HG02623 (cell line): ENCODE measurements at regions not wholly inside any gene's neighbourhood (a gene's known extent, or its start where the extent isn't known, plus 50 kb on each side); places are given as distances from the start of the nearest gene placed in this dataset.

Experiments
- ATAC-seq: cut with Tn5 transposase; IDR thresholded peaks from one replicate; pipeline ENCODE4 v1.9.1; 2021; ENCODE audit warnings: moderate library complexity; ENCODE audit not compliant: unreplicated experiment

DNA sequence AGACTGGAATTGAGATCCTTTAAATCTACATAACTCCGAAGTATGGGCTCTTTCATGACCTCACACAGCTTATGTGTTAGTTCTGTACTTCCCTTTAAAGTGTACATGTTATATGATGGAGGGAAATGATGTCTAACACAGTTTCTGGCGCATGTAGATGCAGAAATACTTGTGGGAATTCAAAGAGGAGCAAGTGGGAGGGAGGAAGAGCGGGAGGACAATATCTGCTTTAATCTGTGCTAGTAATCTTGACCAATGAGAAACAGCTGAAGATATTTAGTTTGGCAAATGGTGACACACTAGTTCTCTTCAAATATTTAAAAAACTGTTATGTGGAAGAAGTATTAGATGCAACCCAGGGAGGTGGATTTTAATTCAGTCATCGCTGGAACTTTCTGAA lies 62.9 kb upstream of the PLEKHG1 start:
- no peak for ATAC-seq

DNA sequence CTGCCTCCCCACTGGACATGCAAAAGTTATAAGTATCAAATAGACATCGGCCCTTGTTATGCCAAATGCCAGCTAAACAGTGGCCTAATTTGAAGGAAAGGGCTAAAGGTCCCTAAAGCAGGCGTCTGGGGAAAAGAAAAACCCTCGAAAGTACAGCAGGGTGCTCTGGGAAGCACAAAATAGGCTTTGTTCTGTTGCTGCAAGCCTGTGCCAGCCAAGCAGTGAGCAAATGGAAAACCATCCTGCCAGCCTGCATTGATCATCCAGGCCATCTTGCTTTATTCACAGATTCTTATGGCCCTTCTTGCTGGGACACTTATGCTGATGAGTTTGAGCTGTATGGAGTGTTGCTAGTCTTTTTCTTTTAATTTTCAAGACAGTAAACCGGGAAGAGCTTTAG lies 62.2 kb upstream of the PLEKHG1 start:
- no peak for ATAC-seq

DNA sequence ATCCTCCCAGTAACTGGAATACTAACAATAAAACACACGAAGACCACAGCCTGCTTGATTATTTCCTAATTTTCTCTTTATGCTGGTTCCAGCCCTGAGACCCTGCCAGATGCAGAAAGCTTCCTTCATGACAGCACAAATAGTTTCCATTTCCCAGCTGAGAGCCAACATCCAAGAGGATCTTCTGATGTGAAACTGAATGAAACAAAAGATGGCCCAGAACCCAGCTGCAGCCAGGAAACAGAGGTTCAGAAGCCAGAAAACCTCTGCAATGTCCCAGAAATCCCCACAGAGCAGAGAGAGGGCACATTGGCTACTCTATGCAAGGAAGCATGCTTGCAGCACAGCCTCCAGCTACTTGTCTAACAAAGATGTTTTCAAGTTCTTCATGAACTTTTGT lies 61.8 kb upstream of the PLEKHG1 start:
- no peak for ATAC-seq

DNA sequence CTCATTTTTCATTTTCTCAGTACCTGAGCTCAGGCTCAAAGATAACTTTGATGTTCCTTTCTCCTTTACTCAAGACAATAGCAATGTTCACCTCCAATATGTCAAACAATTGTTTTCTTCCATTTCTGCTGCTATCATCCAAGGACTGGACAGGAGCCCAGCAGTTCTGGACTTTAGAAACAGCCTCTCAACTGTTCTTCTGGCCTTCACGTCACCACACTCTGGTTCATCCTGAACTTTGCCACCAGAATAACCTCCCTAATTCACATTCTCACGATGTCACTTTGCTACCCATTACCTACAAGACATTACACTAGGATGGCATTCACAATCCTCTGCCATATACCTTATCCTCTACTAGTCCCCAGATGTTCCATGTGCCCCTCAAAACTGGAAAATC lies 60.6 kb upstream of the PLEKHG1 start:
- no peak for ATAC-seq

DNA sequence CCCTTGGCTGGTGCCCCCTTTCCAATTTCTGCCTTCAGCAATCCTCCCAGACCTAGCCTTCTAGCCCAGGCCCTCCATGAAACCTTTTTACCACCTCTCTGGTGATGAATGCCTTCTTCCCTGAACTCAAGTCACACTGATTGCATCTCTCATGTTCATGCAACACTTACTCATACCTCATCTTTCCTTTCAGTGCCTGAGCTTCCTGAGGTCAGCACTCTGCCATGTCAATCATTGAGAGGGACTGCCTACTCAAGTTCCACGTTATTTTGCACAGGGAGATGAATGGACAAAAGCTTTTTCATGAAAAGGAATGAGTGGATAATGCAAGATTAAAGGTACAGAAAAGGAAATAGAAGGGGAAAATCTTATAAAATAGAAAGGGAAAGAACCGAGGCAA lies 60.1 kb upstream of the PLEKHG1 start:
- no peak for ATAC-seq

DNA sequence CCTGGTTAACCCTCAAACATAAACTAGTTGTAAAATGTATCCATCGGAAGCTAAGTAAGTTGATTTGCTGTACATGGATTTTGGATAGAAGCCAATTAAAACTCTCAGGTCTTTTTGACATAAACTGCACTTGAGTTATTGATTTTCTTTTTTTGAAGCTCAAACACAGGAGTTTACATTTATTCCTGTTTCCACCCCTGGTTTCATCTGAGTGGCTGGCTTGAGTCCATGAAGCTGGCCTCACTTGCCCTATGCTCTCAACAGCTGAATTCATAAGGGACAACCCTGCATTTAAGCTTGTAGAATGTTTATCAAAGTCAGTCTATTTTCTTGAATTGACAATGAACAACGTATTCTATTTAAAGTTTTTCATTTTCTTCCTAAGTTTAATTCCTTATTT lies 58.1 kb upstream of the PLEKHG1 start:
- no peak for ATAC-seq

DNA sequence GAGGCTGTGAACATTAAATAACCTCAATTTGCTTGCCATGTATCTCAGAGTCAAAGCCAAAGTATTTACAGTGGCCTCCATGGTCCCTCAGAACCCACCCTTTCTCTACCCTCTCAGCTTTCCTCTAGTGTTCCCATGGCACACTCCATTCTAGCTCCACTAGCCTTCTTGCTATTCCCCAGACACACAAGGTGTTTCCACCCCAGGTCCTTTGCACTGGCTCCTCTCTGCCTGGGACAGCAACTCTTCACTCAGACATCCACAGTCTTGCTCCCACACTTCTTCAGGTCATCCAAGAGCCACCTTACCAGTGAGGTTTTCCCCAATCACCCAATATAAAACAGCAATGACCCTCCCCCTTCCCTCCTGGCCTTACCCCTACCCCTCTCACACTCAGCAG lies 56.5 kb upstream of the PLEKHG1 start:
- ATAC-seq, result no peak

DNA sequence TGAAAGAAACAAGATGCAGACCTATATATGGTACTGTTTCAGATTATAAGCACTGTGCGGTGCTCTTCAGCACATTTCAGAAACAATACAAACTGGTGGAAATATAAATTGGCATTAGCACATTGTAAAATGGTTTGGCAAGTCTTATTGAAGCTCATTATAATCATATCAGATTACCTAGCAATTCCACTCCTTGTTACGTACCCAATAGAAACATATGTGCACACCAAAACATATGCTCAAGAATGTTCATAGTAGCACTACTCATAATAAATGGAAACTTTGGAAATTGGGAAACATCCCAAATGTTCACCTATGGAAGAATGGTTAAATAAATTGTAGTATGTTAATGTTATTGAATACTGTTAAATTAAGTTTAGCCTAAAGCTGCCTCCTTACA lies 54.9 kb upstream of the PLEKHG1 start:
- ATAC-seq, result no peak

DNA sequence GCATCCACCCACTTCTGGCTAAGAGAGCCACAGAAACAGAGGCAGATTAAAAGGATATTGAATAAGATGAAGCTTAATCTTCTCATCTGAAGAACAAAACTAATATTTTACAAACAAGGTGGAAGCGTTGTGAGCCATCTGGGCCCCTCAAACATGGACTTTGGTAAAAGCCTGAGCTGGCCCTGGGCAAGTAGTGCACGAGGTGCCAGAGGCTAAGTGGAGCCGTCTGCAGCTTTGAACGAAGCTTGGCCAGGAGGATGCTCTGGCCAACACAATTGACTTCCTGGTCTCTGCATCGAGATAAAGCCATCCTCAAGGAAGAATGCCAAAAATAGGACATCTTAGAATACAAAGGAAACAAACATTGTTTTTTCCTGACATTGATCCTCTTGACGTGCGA lies 53.2 kb upstream of the PLEKHG1 start:
- ATAC-seq, result no peak

DNA sequence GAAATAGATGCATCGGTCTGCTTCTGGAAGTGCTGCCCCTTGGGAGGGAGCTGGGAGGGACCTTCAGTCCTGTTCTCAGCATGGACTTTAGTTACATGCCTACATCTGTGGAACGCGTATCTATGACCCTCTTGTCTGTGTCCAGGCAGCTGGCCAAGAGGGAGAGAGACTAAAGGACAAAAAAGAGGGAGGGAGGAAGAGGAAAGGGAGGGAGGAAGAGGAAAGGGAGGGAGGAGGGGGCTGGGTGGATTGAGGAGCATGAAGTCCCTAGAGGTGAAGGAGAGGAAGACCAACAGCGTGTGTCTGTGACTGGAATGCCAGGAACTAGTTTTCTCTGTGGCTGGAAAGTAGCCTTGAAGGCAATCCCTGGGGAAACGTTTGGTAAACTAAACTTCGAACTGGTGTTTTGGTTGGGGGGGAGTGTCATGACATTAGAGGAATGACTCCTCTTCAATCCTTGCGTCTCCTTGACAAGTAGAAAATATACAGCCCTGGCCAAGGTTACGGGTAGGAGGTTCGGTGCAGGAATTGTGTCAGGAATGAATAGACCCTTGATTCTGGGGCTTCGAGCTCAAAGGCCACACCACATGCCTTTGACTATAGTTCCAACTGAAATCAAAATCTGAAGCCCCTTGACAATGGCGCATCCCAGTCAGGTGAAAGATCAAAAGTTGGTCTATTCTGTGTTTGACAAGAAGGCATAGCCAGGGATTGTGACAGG lies 52.0 kb upstream of the PLEKHG1 start:
- no peak for ATAC-seq

DNA sequence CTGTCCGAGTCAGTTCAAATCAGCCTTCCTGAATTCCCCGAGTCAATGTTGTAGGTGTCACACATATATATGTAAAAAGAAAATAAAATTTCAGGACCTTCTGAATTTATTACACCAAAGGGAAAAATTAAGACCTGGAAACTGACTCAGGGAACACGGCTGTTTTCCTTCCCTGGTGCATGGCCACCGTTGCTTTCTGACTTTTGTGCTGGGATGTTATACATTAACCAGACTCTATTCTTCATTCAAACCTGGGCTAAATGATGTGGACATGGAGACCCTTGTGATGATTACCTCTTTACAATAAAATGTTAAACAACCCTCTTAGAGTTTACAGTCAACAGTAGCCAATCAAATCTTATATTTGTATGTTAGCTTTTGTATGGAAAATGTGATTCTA lies 51.4 kb upstream of the PLEKHG1 start:
- ATAC-seq, result no peak

DNA sequence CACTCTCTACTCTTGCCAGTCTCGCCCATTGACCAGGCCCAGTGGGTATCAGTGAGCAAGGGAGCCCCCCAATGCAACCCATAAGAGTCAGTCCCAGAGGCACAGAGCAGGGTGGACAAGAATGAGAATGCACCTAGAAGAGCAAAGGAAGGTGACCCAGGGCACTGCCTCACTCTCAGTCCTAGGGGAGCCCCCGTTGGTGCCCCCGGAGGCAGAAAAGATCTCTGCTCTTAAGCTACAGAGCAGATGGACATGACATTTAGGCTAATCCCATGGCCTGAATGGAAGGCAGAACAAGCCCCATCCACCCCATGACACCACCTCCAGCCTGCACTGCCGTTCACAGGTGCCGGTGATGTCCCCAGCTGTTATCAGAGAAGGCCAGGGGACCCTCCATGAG lies 50.7 kb upstream of the PLEKHG1 start:
- no peak for ATAC-seq

DNA sequence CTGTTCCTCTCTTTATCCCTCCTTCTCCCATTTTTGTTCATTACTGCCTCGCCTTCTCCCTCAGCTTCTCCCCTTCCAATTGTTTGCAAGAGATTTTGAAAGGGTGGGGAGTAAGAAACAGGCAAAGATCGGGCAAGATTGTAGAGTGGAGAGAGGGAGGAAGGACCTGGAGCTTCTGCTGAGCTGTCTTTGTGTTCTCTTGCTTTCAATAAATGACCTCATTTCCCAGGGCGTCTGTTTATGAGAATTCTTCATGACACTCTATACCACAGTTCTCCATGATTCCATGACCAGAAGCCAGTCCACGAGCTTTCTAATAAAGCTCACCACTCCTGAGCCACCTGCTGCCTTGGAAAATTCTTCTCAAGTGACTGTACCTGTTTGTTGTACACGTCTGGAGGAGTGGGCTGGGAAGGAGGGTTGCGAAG lies 50.0 kb upstream of the PLEKHG1 start:
- no peak for ATAC-seq
